ENCODE measurements at regions not wholly inside any gene's neighbourhood (a gene's known extent, or its start where the extent isn't known, plus 50 kb on each side); places are given as distances from the start of the nearest gene placed in this dataset.

DNA sequence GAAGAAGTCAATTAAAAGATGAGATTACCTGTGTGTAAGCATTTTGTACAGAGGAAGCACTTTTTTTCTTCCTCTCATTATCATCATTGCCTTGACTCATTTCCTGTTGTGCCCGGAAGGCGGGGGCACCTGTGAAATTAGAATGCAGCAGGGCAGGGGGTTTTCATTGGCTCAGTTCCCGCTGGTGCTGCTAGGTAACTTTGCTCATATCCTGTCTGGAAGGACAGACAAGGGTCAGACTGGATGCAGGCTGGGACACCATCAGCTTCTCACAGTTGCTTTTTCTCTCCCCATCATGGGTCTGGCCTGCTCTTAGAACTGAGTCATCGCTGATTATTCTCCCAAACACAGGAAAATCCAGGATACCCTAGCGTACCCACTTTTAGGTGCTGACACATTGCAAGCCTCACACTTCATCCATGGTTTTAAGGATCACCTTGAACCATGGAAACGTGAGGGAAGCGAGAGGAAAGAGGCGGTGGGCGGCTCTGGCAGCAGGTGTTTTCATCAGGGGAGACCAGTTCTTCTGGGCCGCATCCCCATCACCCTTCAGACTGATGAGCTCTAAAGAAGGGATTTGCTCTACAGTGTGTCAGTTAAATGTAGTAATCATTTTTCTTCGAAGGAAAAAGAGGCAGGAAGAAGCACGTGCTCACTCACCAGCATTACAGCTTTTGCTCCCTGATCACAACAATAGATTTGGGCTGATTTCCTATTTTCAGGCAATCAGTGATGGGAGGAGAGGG lies 195.7 kb upstream of the SASH1 start:
- no peak overlapping the region for H3K56ac ChIP-seq (ENCODE audit: low read length)
- H3K4me1 ChIP-seq (ENCODE audit: control insufficient read depth, low read depth, low read length), result peaks cover 3% of the 10 kb centered on the region
- no peak overlapping the region for H3K4me2 ChIP-seq (ENCODE audit: low read length)
- H2AK5ac ChIP-seq (ENCODE audit: low read length), result no peak overlapping the region
- no peak overlapping the region for H2BK5ac ChIP-seq (ENCODE audit: low read length)
- peak; percentile 35 for DNase-seq
- no peak overlapping the region for H3K27ac ChIP-seq (ENCODE audit: low read depth, low read length)
- no peak overlapping the region for H3K9ac ChIP-seq (ENCODE audit: low read length)
- H3K4ac ChIP-seq (ENCODE audit: low read depth, low read length), result no peak overlapping the region
- no peaks in the 10 kb centered on the region for H3K79me2 ChIP-seq (ENCODE audit: control insufficient read depth, insufficient read depth, low read length)
- H3K36me3 ChIP-seq (ENCODE audit: control insufficient read depth, insufficient read depth, low read length), result no peaks in the 10 kb centered on the region
- H3K27me3 ChIP-seq (ENCODE audit: insufficient read depth, low read length, poor library complexity), result no peaks in the 10 kb centered on the region
- H3K23ac ChIP-seq (ENCODE audit: low read length), result no peak overlapping the region
- no peak overlapping the region for H2BK15ac ChIP-seq (replicated peaks; ENCODE audit: low read depth)
- no CpG with 5 or more reads among the region's 12 CpGs for WGBS (ENCODE audit: extremely low coverage, insufficient coverage, low lambda C conversion rate)
- H4K8ac ChIP-seq (ENCODE audit: low read depth, low read length), result no peak overlapping the region
- H3K18ac ChIP-seq (ENCODE audit: low read length), result no peak overlapping the region
- no peak overlapping the region for H2BK120ac ChIP-seq (ENCODE audit: low read depth, low read length)
- H3K4me3 ChIP-seq (ENCODE audit: low read length), result no peak overlapping the region
- H3K79me1 ChIP-seq (ENCODE audit: low read length), result no peaks in the 10 kb centered on the region
- H4K5ac ChIP-seq (ENCODE audit: low read length), result no peak overlapping the region

DNA sequence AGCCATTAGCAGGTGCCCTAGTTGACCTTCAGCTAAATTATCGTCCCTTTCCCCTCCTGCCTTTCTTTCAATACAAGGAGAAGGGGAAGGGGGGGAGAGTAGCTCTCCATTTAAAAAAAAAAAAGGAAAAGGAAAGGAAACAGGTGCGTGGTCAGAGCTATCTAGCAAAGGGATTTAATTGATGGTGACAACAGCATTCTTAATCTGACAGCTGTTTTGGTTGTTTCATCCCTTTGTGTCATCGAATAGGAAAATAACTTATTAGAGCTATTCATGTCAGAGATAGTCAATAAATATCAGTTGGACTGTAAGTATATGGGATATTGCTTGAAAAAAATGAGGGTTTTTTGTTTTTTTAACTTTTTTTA lies 195.2 kb upstream of the SASH1 start:
- no peak overlapping the region for H3K9ac ChIP-seq (ENCODE audit: low read length)
- H2AK5ac ChIP-seq (ENCODE audit: low read length), result no peak overlapping the region
- no peak overlapping the region for H2BK5ac ChIP-seq (ENCODE audit: low read length)
- no peak overlapping the region for H3K23ac ChIP-seq (ENCODE audit: low read length)
- DNase-seq, result no peak
- no peak overlapping the region for H3K56ac ChIP-seq (ENCODE audit: low read length)
- no peak overlapping the region for H3K4ac ChIP-seq (ENCODE audit: low read depth, low read length)
- no peak overlapping the region for H3K18ac ChIP-seq (ENCODE audit: low read length)
- no peak overlapping the region for H3K4me2 ChIP-seq (ENCODE audit: low read length)
- WGBS (ENCODE audit: extremely low coverage, insufficient coverage, low lambda C conversion rate), result no CpG with 5 or more reads among the region's 3 CpGs
- no peak overlapping the region for H3K27ac ChIP-seq (ENCODE audit: low read depth, low read length)
- H2BK15ac ChIP-seq (replicated peaks; ENCODE audit: low read depth), result no peak overlapping the region
- no peak overlapping the region for H4K8ac ChIP-seq (ENCODE audit: low read depth, low read length)
- peaks cover 3% of the 10 kb centered on the region for H3K4me1 ChIP-seq (ENCODE audit: control insufficient read depth, low read depth, low read length)
- H4K5ac ChIP-seq (ENCODE audit: low read length), result no peak overlapping the region
- no peaks in the 10 kb centered on the region for H3K36me3 ChIP-seq (ENCODE audit: control insufficient read depth, insufficient read depth, low read length)
- no peaks in the 10 kb centered on the region for H3K79me2 ChIP-seq (ENCODE audit: control insufficient read depth, insufficient read depth, low read length)
- H3K79me1 ChIP-seq (ENCODE audit: low read length), result no peaks in the 10 kb centered on the region
- H2BK120ac ChIP-seq (ENCODE audit: low read depth, low read length), result no peak overlapping the region
- H3K27me3 ChIP-seq (ENCODE audit: insufficient read depth, low read length, poor library complexity), result no peaks in the 10 kb centered on the region
- H3K4me3 ChIP-seq (ENCODE audit: low read length), result no peak overlapping the region

DNA sequence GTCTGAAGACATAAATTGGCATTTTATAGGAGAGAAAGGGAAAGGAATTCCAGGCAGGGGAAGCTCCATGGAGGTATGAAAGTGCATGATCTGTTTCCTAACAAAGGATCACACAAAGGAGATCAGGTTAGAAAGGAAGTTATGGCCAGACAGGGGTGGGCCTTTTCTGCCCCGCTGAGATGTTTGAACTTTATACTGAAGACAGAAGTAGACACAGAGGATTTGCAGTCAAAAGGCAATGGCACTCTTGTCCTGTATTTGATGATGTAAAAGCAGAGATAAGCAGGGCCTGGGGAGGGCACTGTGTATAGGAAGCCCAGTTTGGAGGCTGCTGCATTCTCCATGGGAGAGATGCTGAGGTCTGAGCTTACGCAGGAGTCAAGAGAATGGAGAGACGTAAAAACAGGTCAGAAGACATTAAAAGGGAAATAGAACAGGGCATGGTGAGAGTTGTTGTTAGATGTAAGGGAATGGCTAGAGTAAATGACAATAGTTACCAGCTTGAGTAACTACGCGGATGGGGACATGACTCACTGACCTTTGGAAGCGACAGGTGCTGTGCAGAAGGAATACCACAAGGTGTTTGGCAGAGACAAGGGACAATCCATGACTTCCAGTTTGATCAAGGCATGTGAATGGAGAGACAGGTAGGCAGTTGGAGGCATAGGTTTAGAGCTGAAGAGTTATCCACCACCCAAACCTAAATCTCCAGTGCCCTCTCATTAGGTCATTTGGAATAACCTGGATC lies 190.6 kb upstream of the SASH1 start:
- Histone ChIP-seq H2BK120ac (ENCODE audit: low read depth, low read length) (no peak overlapping the region), H2BK5ac (ENCODE audit: low read length) (no peak overlapping the region), H3K9ac (ENCODE audit: low read length) (no peak overlapping the region), H3K36me3 (ENCODE audit: control insufficient read depth, insufficient read depth, low read length) (no peaks in the 10 kb centered on the region), H3K27me3 (ENCODE audit: insufficient read depth, low read length, poor library complexity) (no peaks in the 10 kb centered on the region), H2BK15ac (replicated peaks; ENCODE audit: low read depth) (no peak overlapping the region), H3K56ac (ENCODE audit: low read length) (no peak overlapping the region), H3K23ac (ENCODE audit: low read length) (no peak overlapping the region), H3K18ac (ENCODE audit: low read length) (no peak overlapping the region), H4K5ac (ENCODE audit: low read length) (no peak overlapping the region), H3K4me1 (ENCODE audit: control insufficient read depth, low read depth, low read length) (no peaks in the 10 kb centered on the region), H3K27ac (ENCODE audit: low read depth, low read length) (no peak overlapping the region), H3K79me2 (ENCODE audit: control insufficient read depth, insufficient read depth, low read length) (no peaks in the 10 kb centered on the region), H3K79me1 (ENCODE audit: low read length) (no peaks in the 10 kb centered on the region), H3K4me3 (ENCODE audit: low read length) (no peak overlapping the region), H3K4me2 (ENCODE audit: low read length) (no peak overlapping the region), H3K4ac (ENCODE audit: low read depth, low read length) (no peak overlapping the region), H2AK5ac (ENCODE audit: low read length) (no peak overlapping the region), H4K8ac (ENCODE audit: low read depth, low read length) (no peak overlapping the region)
- DNase-seq, result no peak
- no CpG with 5 or more reads among the region's 6 CpGs for WGBS (ENCODE audit: extremely low coverage, insufficient coverage, low lambda C conversion rate)

DNA sequence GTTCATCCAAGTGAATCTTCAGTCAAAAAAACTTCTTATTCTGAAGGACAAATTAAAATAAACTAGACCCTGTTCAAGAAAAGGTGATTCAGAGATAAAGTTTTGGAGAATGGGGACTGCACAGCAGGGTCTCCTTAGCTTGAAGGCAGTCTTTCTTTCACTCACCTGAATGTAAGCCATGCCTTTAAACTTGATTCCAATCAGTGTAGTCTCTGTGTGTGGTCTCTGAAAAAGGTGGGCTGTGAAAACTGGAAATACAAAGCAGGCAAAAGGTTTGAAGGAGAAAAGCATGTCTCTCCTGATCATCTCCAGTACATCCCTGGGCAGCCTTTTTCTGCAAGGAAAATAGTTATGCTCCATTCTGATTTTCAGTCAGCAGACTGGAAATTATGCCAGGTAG lies 188.0 kb upstream of the SASH1 start:
- no peak overlapping the region for H4K8ac ChIP-seq (ENCODE audit: low read depth, low read length)

DNA sequence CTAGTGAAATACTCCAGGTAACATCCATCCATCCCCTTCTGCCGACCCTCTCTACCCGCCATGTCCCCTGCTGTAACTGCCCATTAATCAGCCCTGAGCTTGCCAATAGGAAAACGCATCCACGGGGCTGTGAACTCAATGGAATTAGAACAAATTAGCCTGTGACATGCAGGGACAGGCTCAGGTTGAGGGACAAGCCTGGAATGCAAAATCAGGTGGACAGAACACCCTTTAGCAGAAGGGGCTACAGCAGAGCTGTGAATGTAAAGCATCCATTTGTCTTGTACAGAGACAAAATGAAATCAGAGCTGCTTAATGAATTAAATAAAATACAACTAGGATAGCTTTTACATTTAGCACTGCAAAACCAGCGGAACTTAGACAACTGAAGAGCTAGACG lies 187.3 kb upstream of the SASH1 start:
- H2BK15ac ChIP-seq (replicated peaks; ENCODE audit: low read depth), result no peak overlapping the region
- H2AK5ac ChIP-seq (ENCODE audit: low read length), result no peak overlapping the region
- no peak overlapping the region for H4K5ac ChIP-seq (ENCODE audit: low read length)
- no peaks in the 10 kb centered on the region for H3K4me1 ChIP-seq (ENCODE audit: control insufficient read depth, low read depth, low read length)
- H3K4me3 ChIP-seq (ENCODE audit: low read length), result no peak overlapping the region
- no peak overlapping the region for H4K8ac ChIP-seq (ENCODE audit: low read depth, low read length)
- WGBS (ENCODE audit: extremely low coverage, insufficient coverage, low lambda C conversion rate), result no CpG with 5 or more reads among the region's 6 CpGs
- H3K79me2 ChIP-seq (ENCODE audit: control insufficient read depth, insufficient read depth, low read length), result no peaks in the 10 kb centered on the region
- no peak overlapping the region for H3K4ac ChIP-seq (ENCODE audit: low read depth, low read length)
- no peak overlapping the region for H2BK5ac ChIP-seq (ENCODE audit: low read length)
- H3K18ac ChIP-seq (ENCODE audit: low read length), result no peak overlapping the region
- H3K9ac ChIP-seq (ENCODE audit: low read length), result no peak overlapping the region
- DNase-seq, result no peak
- H3K27ac ChIP-seq (ENCODE audit: low read depth, low read length), result no peak overlapping the region
- no peak overlapping the region for H3K56ac ChIP-seq (ENCODE audit: low read length)
- H3K4me2 ChIP-seq (ENCODE audit: low read length), result no peak overlapping the region
- H3K36me3 ChIP-seq (ENCODE audit: control insufficient read depth, insufficient read depth, low read length), result no peaks in the 10 kb centered on the region
- no peak overlapping the region for H3K23ac ChIP-seq (ENCODE audit: low read length)
- H3K27me3 ChIP-seq (ENCODE audit: insufficient read depth, low read length, poor library complexity), result no peaks in the 10 kb centered on the region
- H3K79me1 ChIP-seq (ENCODE audit: low read length), result no peaks in the 10 kb centered on the region
- H2BK120ac ChIP-seq (ENCODE audit: low read depth, low read length), result no peak overlapping the region

More for the DNA sequence above, 188.0 kb upstream of the SASH1 start:
- Histone ChIP-seq H2BK5ac (ENCODE audit: low read length) (no peak overlapping the region), H2BK15ac (replicated peaks; ENCODE audit: low read depth) (no peak overlapping the region), H3K18ac (ENCODE audit: low read length) (no peak overlapping the region), H2AK5ac (ENCODE audit: low read length) (no peak overlapping the region), H3K23ac (ENCODE audit: low read length) (no peak overlapping the region), H3K27ac (ENCODE audit: low read depth, low read length) (no peak overlapping the region), H3K79me1 (ENCODE audit: low read length) (no peaks in the 10 kb centered on the region), H3K4me2 (ENCODE audit: low read length) (no peak overlapping the region), H3K4ac (ENCODE audit: low read depth, low read length) (no peak overlapping the region), H3K56ac (ENCODE audit: low read length) (no peak overlapping the region), H4K5ac (ENCODE audit: low read length) (no peak overlapping the region), H3K27me3 (ENCODE audit: insufficient read depth, low read length, poor library complexity) (no peaks in the 10 kb centered on the region), H3K4me1 (ENCODE audit: control insufficient read depth, low read depth, low read length) (no peaks in the 10 kb centered on the region), H3K79me2 (ENCODE audit: control insufficient read depth, insufficient read depth, low read length) (no peaks in the 10 kb centered on the region), H3K9ac (ENCODE audit: low read length) (no peak overlapping the region), H2BK120ac (ENCODE audit: low read depth, low read length) (no peak overlapping the region), H3K4me3 (ENCODE audit: low read length) (no peak overlapping the region), H3K36me3 (ENCODE audit: control insufficient read depth, insufficient read depth, low read length) (no peaks in the 10 kb centered on the region)
- no peak for DNase-seq
